SU-DHL-6 (cell line): ENCODE measurements at regions not wholly inside any gene's neighbourhood (a gene's known extent, or its start where the extent isn't known, plus 50 kb on each side); places are given as distances from the start of the nearest gene placed in this dataset.

Experiments
- H2AFZ ChIP-seq: fragments of 200-600 bp; sonication (generic); 2 replicates; pipeline ENCODE4 v1.6.1; 2014; ENCODE audit warnings: low read depth, mild to moderate bottlenecking, moderate library complexity, mixed read lengths, antibody characterized with exemption, low read length; ENCODE audit not compliant: severe bottlenecking
- H3F3A ChIP-seq: fragments of 200-600 bp; shearing (Covaris generic); 2 replicates; pipeline ENCODE4 v1.6.0; 2016; ENCODE audit warnings: antibody characterized with exemption, mild to moderate bottlenecking; ENCODE audit not compliant: insufficient read depth
- H3K27ac ChIP-seq: fragments of 200-600 bp; sonication (generic); 2 replicates; pipeline ENCODE4 v1.5.1; 2016; ENCODE audit warnings: low read depth, mild to moderate bottlenecking, low read length, moderate library complexity, mixed read lengths
- H3K27me3 ChIP-seq: fragments of 200-600 bp; sonication (generic), shearing (Covaris generic); 2 replicates; pipeline ENCODE4 v1.6.0; 2014; ENCODE audit warnings: mild to moderate bottlenecking, low read length
- H3K36me3 ChIP-seq: fragments of 200-600 bp; sonication (generic); 2 replicates; pipeline ENCODE4 v1.6.1; 2014; ENCODE audit warnings: mild to moderate bottlenecking, low read length, mixed read lengths
- H3K4me2 ChIP-seq: fragments of 300-600, 200-600 bp; shearing (Covaris generic), sonication (generic); 2 replicates; pipeline ENCODE4 v1.6.0; 2014; ENCODE audit warnings: low read length, low read depth, mild to moderate bottlenecking; ENCODE audit not compliant: poor library complexity, severe bottlenecking
- H3K4me3 ChIP-seq: fragments of 200-600 bp; sonication (generic); 2 replicates; pipeline ENCODE4 v1.5.1; 2014; ENCODE audit warnings: antibody characterized with exemption, low read length, mild to moderate bottlenecking, mixed read lengths; ENCODE audit not compliant: insufficient read depth, poor library complexity, severe bottlenecking
- H3K79me2 ChIP-seq: fragments of 200-600 bp; sonication (generic); 2 replicates; pipeline ENCODE4 v1.6.1; 2014; ENCODE audit warnings: mild to moderate bottlenecking, low read length, moderate library complexity; ENCODE audit not compliant: insufficient read depth
- H3K9ac ChIP-seq: fragments of 200-600 bp; sonication (generic); 2 replicates; pipeline ENCODE4 v1.7.0; 2014; ENCODE audit warnings: mild to moderate bottlenecking, low read length
- H3K9me2 ChIP-seq: fragments of 200-600 bp; sonication (generic); replicated peaks from 2 replicates; pipeline ENCODE4 v1.6.1; 2014; ENCODE audit warnings: low read length; ENCODE audit not compliant: insufficient read depth
- H3K9me3 ChIP-seq: fragments of 200-600 bp; sonication (generic); 2 replicates; pipeline ENCODE4 v1.6.1; 2014; ENCODE audit warnings: low read length, mixed read lengths; ENCODE audit not compliant: insufficient read depth
- H4K20me1 ChIP-seq: fragments of 200-600 bp; sonication (generic); 2 replicates; pipeline ENCODE4 v1.6.1; 2014; ENCODE audit warnings: low read depth, mild to moderate bottlenecking, antibody characterized with exemption, low read length, moderate library complexity, mixed read lengths
- EZH2phosphoT487 ChIP-seq: fragments of 200-600 bp; sonication (generic), shearing (Covaris generic); conservative IDR thresholded peaks from 2 replicates; pipeline ENCODE4 v1.6.1; 2018; ENCODE audit warnings: mild to moderate bottlenecking, antibody characterized with exemption, low read length, moderate library complexity, mixed read lengths
- TF ChIP-seq, protein P1 (sequence below): fragments of 200-600 bp; sonication (generic); IDR thresholded peaks from one replicate; pipeline ENCODE4 v1.5.1; 2017; ENCODE audit warnings: antibody characterized with exemption, mild to moderate bottlenecking, low read length, moderate library complexity; ENCODE audit not compliant: insufficient read depth, poor library complexity, severe bottlenecking

DNA sequence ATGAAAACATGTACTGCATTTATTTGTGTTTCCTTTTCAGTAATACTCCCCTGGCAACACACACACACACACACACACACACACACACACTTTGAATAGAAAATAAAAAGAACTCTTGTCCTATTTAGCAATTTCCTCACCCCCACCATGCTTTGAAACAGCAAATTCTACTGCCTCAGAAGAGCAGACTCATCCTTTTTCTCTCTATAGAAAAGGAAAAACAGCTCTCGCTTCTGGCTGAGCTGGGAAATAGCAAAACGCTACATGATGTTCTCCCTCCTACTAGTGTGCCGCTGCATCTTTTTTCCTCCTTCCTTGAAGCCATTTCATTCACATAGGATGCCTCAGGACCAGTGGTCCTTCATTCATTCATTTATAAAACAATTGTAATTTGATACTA is 453.6 kb downstream of the CSNK1G3 start:
- Histone ChIP-seq H3K9me2 (no peaks in the 10 kb centered on the region), H3K36me3 (no peaks in the 10 kb centered on the region), H3K4me2 (no peak overlapping the region), H3K27ac (no peak overlapping the region), H3K9me3 (no peaks in the 10 kb centered on the region), H3F3A (no peaks in the 10 kb centered on the region), H3K9ac (no peak overlapping the region), H4K20me1 (no peaks in the 10 kb centered on the region), H2AFZ (no peak overlapping the region), H3K4me3 (no peak overlapping the region), H3K27me3 (no peaks in the 10 kb centered on the region), H3K79me2 (no peaks in the 10 kb centered on the region)
- TF ChIP-seq, protein P1, sequence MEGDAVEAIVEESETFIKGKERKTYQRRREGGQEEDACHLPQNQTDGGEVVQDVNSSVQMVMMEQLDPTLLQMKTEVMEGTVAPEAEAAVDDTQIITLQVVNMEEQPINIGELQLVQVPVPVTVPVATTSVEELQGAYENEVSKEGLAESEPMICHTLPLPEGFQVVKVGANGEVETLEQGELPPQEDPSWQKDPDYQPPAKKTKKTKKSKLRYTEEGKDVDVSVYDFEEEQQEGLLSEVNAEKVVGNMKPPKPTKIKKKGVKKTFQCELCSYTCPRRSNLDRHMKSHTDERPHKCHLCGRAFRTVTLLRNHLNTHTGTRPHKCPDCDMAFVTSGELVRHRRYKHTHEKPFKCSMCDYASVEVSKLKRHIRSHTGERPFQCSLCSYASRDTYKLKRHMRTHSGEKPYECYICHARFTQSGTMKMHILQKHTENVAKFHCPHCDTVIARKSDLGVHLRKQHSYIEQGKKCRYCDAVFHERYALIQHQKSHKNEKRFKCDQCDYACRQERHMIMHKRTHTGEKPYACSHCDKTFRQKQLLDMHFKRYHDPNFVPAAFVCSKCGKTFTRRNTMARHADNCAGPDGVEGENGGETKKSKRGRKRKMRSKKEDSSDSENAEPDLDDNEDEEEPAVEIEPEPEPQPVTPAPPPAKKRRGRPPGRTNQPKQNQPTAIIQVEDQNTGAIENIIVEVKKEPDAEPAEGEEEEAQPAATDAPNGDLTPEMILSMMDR: no peak
- no peak for TF ChIP-seq EZH2phosphoT487

- Histone ChIP-seq H3F3A (no peaks in the 10 kb centered on the region), H3K4me3 (no peak overlapping the region), H3K27me3 (no peaks in the 10 kb centered on the region), H3K36me3 (no peaks in the 10 kb centered on the region), H3K9ac (no peak overlapping the region), H4K20me1 (no peaks in the 10 kb centered on the region), H3K4me2 (no peak overlapping the region), H3K9me2 (no peaks in the 10 kb centered on the region), H3K9me3 (no peaks in the 10 kb centered on the region), H3K79me2 (no peaks in the 10 kb centered on the region), H3K27ac (no peak overlapping the region), H2AFZ (no peak overlapping the region)
- TF ChIP-seq, protein P1: no peak
- TF ChIP-seq EZH2phosphoT487: no peak
Measured at GRCh38 chr5:123964884-123965283, 452.9 kb downstream of the CSNK1G3 start.

- Histone ChIP-seq H3K36me3 (no peaks in the 10 kb centered on the region), H3K4me3 (no peak overlapping the region), H2AFZ (no peak overlapping the region), H3K9ac (no peak overlapping the region), H3K9me3 (no peaks in the 10 kb centered on the region), H3F3A (no peaks in the 10 kb centered on the region), H3K4me2 (no peak overlapping the region), H3K79me2 (no peaks in the 10 kb centered on the region), H3K9me2 (no peaks in the 10 kb centered on the region), H3K27ac (no peak overlapping the region), H3K27me3 (no peaks in the 10 kb centered on the region), H4K20me1 (no peaks in the 10 kb centered on the region)
- TF ChIP-seq, protein P1: no peak
- TF ChIP-seq EZH2phosphoT487: no peak
Measured at GRCh38 chr5:123960526-123960925, 448.5 kb downstream of the CSNK1G3 start.
